ENCODE measurements at regions not wholly inside any gene's neighbourhood (a gene's known extent, or its start where the extent isn't known, plus 50 kb on each side); places are given as distances from the start of the nearest gene placed in this dataset.

GRCh38 chrX:138020941-138021340, 455.0 kb downstream of the ZIC3 start:
- Histone ChIP-seq H3K27ac (ENCODE audit: low read depth, low read length, poor library complexity, severe bottlenecking) (no peak overlapping the region), H3K9ac (ENCODE audit: low read length) (no peak overlapping the region), H3K36me3 (ENCODE audit: insufficient read depth, low read length) (no peaks in the 10 kb centered on the region), H2AFZ (ENCODE audit: low read length) (no peak overlapping the region), H3F3A (ENCODE audit: insufficient read depth, low read length) (no peaks in the 10 kb centered on the region), H3K9me3 (ENCODE audit: low read length) (no peaks in the 10 kb centered on the region), H3K4me2 (ENCODE audit: low read length) (no peak overlapping the region), H3K4me1 (ENCODE audit: insufficient read depth, low read length, severe bottlenecking) (no peaks in the 10 kb centered on the region), H4K20me1 (ENCODE audit: insufficient read depth, low read length) (no peaks in the 10 kb centered on the region), H3K4me3 (ENCODE audit: low read depth, low read length, poor library complexity, severe bottlenecking) (no peak overlapping the region), H3K9me2 (ENCODE audit: low read depth, low read length) (no peaks in the 10 kb centered on the region), H3K79me2 (ENCODE audit: insufficient read depth, low read length) (no peaks in the 10 kb centered on the region), H3K27me3 (ENCODE audit: insufficient read depth, low read length) (no peaks in the 10 kb centered on the region)
- TF ChIP-seq EZH2 (IDR thresholded peaks at IDR 0.05; ENCODE audit: borderline replicate concordance, low read length) (no peak), CTCF (IDR thresholded peaks at IDR 0.05; ENCODE audit: low read length) (no peak)

GRCh38 chrX:138026211-138026610, 460.3 kb downstream of the ZIC3 start:
- Histone ChIP-seq H4K20me1 (ENCODE audit: insufficient read depth, low read length) (no peaks in the 10 kb centered on the region), H2AFZ (ENCODE audit: low read length) (no peak overlapping the region), H3K27me3 (ENCODE audit: insufficient read depth, low read length) (no peaks in the 10 kb centered on the region)

GRCh38 chrX:138031715-138032114, 465.8 kb downstream of the ZIC3 start:
- H3K27ac ChIP-seq (ENCODE audit: low read depth, low read length, poor library complexity, severe bottlenecking), result no peak overlapping the region
- no peak overlapping the region for H3K4me2 ChIP-seq (ENCODE audit: low read length)
- H3K9ac ChIP-seq (ENCODE audit: low read length), result no peak overlapping the region
- no peak overlapping the region for H2AFZ ChIP-seq (ENCODE audit: low read length)
- TF ChIP-seq CTCF (IDR thresholded peaks at IDR 0.05; ENCODE audit: low read length) (no peak), EZH2 (IDR thresholded peaks at IDR 0.05; ENCODE audit: borderline replicate concordance, low read length) (no peak)
- H3K79me2 ChIP-seq (ENCODE audit: insufficient read depth, low read length), result no peaks in the 10 kb centered on the region
- H3K4me3 ChIP-seq (ENCODE audit: low read depth, low read length, poor library complexity, severe bottlenecking), result no peak overlapping the region
- no peaks in the 10 kb centered on the region for H4K20me1 ChIP-seq (ENCODE audit: insufficient read depth, low read length)
- no peaks in the 10 kb centered on the region for H3K9me3 ChIP-seq (ENCODE audit: low read length)
- H3K36me3 ChIP-seq (ENCODE audit: insufficient read depth, low read length), result no peaks in the 10 kb centered on the region
- no peaks in the 10 kb centered on the region for H3K27me3 ChIP-seq (ENCODE audit: insufficient read depth, low read length)
- no peaks in the 10 kb centered on the region for H3F3A ChIP-seq (ENCODE audit: insufficient read depth, low read length)
- no peaks in the 10 kb centered on the region for H3K9me2 ChIP-seq (ENCODE audit: low read depth, low read length)
- H3K4me1 ChIP-seq (ENCODE audit: insufficient read depth, low read length, severe bottlenecking), result no peaks in the 10 kb centered on the region

More at GRCh38 chrX:138026211-138026610, 460.3 kb downstream of the ZIC3 start:
- TF ChIP-seq EZH2 (IDR thresholded peaks at IDR 0.05; ENCODE audit: borderline replicate concordance, low read length) (no peak), CTCF (IDR thresholded peaks at IDR 0.05; ENCODE audit: low read length) (peak; percentile 31; the same call in 1 of the 2 replicates)
- H3K4me1 ChIP-seq (ENCODE audit: insufficient read depth, low read length, severe bottlenecking), result no peaks in the 10 kb centered on the region
- no peak overlapping the region for H3K4me2 ChIP-seq (ENCODE audit: low read length)
- no peaks in the 10 kb centered on the region for H3K9me3 ChIP-seq (ENCODE audit: low read length)
- no peak overlapping the region for H3K9ac ChIP-seq (ENCODE audit: low read length)
- H3K36me3 ChIP-seq (ENCODE audit: insufficient read depth, low read length), result no peaks in the 10 kb centered on the region
- no peaks in the 10 kb centered on the region for H3F3A ChIP-seq (ENCODE audit: insufficient read depth, low read length)
- H3K9me2 ChIP-seq (ENCODE audit: low read depth, low read length), result no peaks in the 10 kb centered on the region
- H3K27ac ChIP-seq (ENCODE audit: low read depth, low read length, poor library complexity, severe bottlenecking), result no peak overlapping the region
- no peak overlapping the region for H3K4me3 ChIP-seq (ENCODE audit: low read depth, low read length, poor library complexity, severe bottlenecking)
- no peaks in the 10 kb centered on the region for H3K79me2 ChIP-seq (ENCODE audit: insufficient read depth, low read length)
